ENCODE measurements at regions not wholly inside any gene's neighbourhood (a gene's known extent, or its start where the extent isn't known, plus 50 kb on each side); places are given as distances from the start of the nearest gene placed in this dataset.

- DNase-seq: no peak
Measured at GRCh38 chr7:33701927-33702326, 203.4 kb upstream of the BMPER start.

- no peak for DNase-seq
Measured at GRCh38 chr7:33702514-33703054, 202.8 kb upstream of the BMPER start.

- no peak for DNase-seq
Measured at GRCh38 chr7:33705333-33705833, 200.0 kb upstream of the BMPER start.

GRCh38 chr7:33706186-33706585 is 199.2 kb upstream of the BMPER start:
- no peak for DNase-seq

GRCh38 chr7:33706771-33707200 is 198.6 kb upstream of the BMPER start:
- DNase-seq: no peak

- DNase-seq: no peak
Measured at GRCh38 chr7:33707427-33707826, 197.9 kb upstream of the BMPER start.

GRCh38 chr7:33710608-33711007 is 194.7 kb upstream of the BMPER start:
- no peak for DNase-seq

- DNase-seq: no peak
Measured at GRCh38 chr7:33711231-33712019, 193.9 kb upstream of the BMPER start.

GRCh38 chr7:33712020-33712414 is 193.3 kb upstream of the BMPER start:
- no peak for DNase-seq

GRCh38 chr7:33714208-33714607 is 191.1 kb upstream of the BMPER start:
- no peak for DNase-seq

GRCh38 chr7:33716581-33717477 is 188.5 kb upstream of the BMPER start:
- DNase-seq: no peak

GRCh38 chr7:33719059-33719581 is 186.2 kb upstream of the BMPER start:
- DNase-seq: no peak

GRCh38 chr7:33720139-33720538 is 185.2 kb upstream of the BMPER start:
- DNase-seq: no peak

- DNase-seq: no peak
Measured at GRCh38 chr7:33720870-33721269, 184.5 kb upstream of the BMPER start.

GRCh38 chr7:33721895-33722294 is 183.4 kb upstream of the BMPER start:
- DNase-seq: no peak

GRCh38 chr7:33722383-33723101 is 182.8 kb upstream of the BMPER start:
- DNase-seq: no peak

GRCh38 chr7:33724201-33724600 is 181.1 kb upstream of the BMPER start:
- DNase-seq: no peak

GRCh38 chr7:33725111-33726025 is 180.0 kb upstream of the BMPER start:
- no peak for DNase-seq

GRCh38 chr7:33726582-33726981 is 178.8 kb upstream of the BMPER start:
- no peak for DNase-seq

- no peak for DNase-seq
Measured at GRCh38 chr7:33727315-33727714, 178.0 kb upstream of the BMPER start.

GRCh38 chr7:33728873-33729551 is 176.3 kb upstream of the BMPER start:
- DNase-seq: no peak
